MCF 10A (cell line): ENCODE measurements at regions not wholly inside any gene's neighbourhood (a gene's known extent, or its start where the extent isn't known, plus 50 kb on each side); places are given as distances from the start of the nearest gene placed in this dataset.
A peak's percentile ranks its signal among the peaks of the same experiment; 100 is the strongest.

Source experiments
- BruUV-seq: library from RNA; stranded (reverse); fragments of 400-500 nt; replicated peaks from 2 replicates; lab custom pipeline; 2021; lab: Mats Ljungman, UMichigan
- CTCF ChIA-PET: fragments of 300-600 bp; sonication (Branson Sonifier 250); formaldehyde crosslinking; extraction: SDS; loops from one replicate; lab custom pipeline; 2021; ENCODE audit warnings: antibody characterized with exemption, inconsistent platforms; lab: Yijun Ruan, JAX
- POLR2A ChIA-PET: fragments of 300-600, 350-650 bp; sonication (Branson Sonifier 250); formaldehyde crosslinking; extraction: SDS; loops from one replicate; lab custom pipeline; 2020; ENCODE audit warnings: antibody characterized with exemption, inconsistent platforms; lab: Yijun Ruan, JAX
- DNase-seq: peaks from one replicate; pipeline ENCODE4 v3.0.0-alpha.2; 2018; ENCODE audit not compliant: unreplicated experiment
- H3K27ac Mint-ChIP-seq: one replicate; pipeline ENCODE4 v1.8.0; 2022; ENCODE audit warnings: mild to moderate bottlenecking, low read depth, mixed read lengths; ENCODE audit not compliant: unreplicated experiment
- H3K27me3 Mint-ChIP-seq: one replicate; pipeline ENCODE4 v1.8.0; 2022; ENCODE audit warnings: mixed read lengths; ENCODE audit not compliant: insufficient read depth, unreplicated experiment
- H3K36me3 Mint-ChIP-seq: one replicate; pipeline ENCODE4 v1.8.0; 2022; ENCODE audit warnings: mild to moderate bottlenecking, moderate library complexity, mixed read lengths; ENCODE audit not compliant: insufficient read depth, unreplicated experiment
- H3K4me1 Mint-ChIP-seq: one replicate; pipeline ENCODE4 v1.8.0; 2022; ENCODE audit warnings: mixed read lengths; ENCODE audit not compliant: insufficient read depth, unreplicated experiment
- H3K4me3 Mint-ChIP-seq: one replicate; pipeline ENCODE4 v1.8.0; 2022; ENCODE audit warnings: mild to moderate bottlenecking, moderate library complexity, mixed read lengths; ENCODE audit not compliant: unreplicated experiment
- H3K9me3 Mint-ChIP-seq: one replicate; pipeline ENCODE4 v1.8.0; 2022; ENCODE audit warnings: mixed read lengths; ENCODE audit not compliant: unreplicated experiment
- CTCF ChIP-seq: fragments of 200-600 bp; IDR thresholded peaks from one replicate; pipeline ENCODE4 v1.8.0; 2022; ENCODE audit warnings: antibody characterized with exemption, mild to moderate bottlenecking; ENCODE audit not compliant: unreplicated experiment
- intact Hi-C: fragments of 100-400 bp; cut with micrococcal nuclease; formaldehyde crosslinking; loops from 2 replicates; pipeline ENCODE4 v1.14.1; 2022

- no peaks in the 10 kb centered on the region for H3K36me3 Mint-ChIP-seq
- DNase-seq, result no peak
- no peaks in the 10 kb centered on the region for H3K4me1 Mint-ChIP-seq
- TF ChIP-seq CTCF, result no peak
- CTCF ChIA-PET, result no interaction called here
- intact Hi-C loops, result no loop called here
- no peak overlapping the region for H3K27ac Mint-ChIP-seq
- no peaks in the 10 kb centered on the region for H3K9me3 Mint-ChIP-seq
- POLR2A ChIA-PET, result no interaction called here
- H3K4me3 Mint-ChIP-seq, result no peak overlapping the region
- H3K27me3 Mint-ChIP-seq, result no peaks in the 10 kb centered on the region
- BruUV-seq, result no TSS peak
These were observed 232.3 kb upstream of the ITGA4 start for GRCh38 chr2:181224866-181225265.

GRCh38 chr2:181228661-181229060, 228.5 kb upstream of the ITGA4 start:
- H3K27ac Mint-ChIP-seq, result no peak overlapping the region
- H3K9me3 Mint-ChIP-seq, result no peaks in the 10 kb centered on the region
- ChIA-PET CTCF (interaction anchor here (1.1 kb wide), 1 partner anchor 9 kb away, joined by 4 read pairs; no protein-coding TSS in a partner anchor), POLR2A (interaction anchor here (0.9 kb wide), 1 partner anchor 430 kb away, joined by 3 read pairs; no protein-coding TSS in a partner anchor)
- no peaks in the 10 kb centered on the region for H3K4me1 Mint-ChIP-seq
- no peak for TF ChIP-seq CTCF
- no peaks in the 10 kb centered on the region for H3K27me3 Mint-ChIP-seq
- no peak overlapping the region for H3K4me3 Mint-ChIP-seq
- intact Hi-C loops, result no loop called here
- no TSS peak for BruUV-seq
- H3K36me3 Mint-ChIP-seq, result no peaks in the 10 kb centered on the region
- DNase-seq, result no peak

GRCh38 chr2:181231151-181231550, 226.0 kb upstream of the ITGA4 start:
- no peak for TF ChIP-seq CTCF
- Mint-ChIP-seq H3K9me3 (no peaks in the 10 kb centered on the region), H3K4me1 (no peaks in the 10 kb centered on the region), H3K27me3 (no peaks in the 10 kb centered on the region), H3K4me3 (no peak overlapping the region), H3K36me3 (no peaks in the 10 kb centered on the region), H3K27ac (no peak overlapping the region)
- CTCF ChIA-PET, result no interaction called here
- intact Hi-C loops, result no loop called here
- POLR2A ChIA-PET, result no interaction called here
- peak; percentile 6 for DNase-seq
- BruUV-seq, result no TSS peak

GRCh38 chr2:181231886-181232621, 225.1 kb upstream of the ITGA4 start:
- TF ChIP-seq CTCF, result no peak
- Mint-ChIP-seq H3K4me1 (no peaks in the 10 kb centered on the region), H3K27me3 (no peaks in the 10 kb centered on the region), H3K36me3 (no peaks in the 10 kb centered on the region), H3K27ac (no peak overlapping the region), H3K4me3 (no peak overlapping the region), H3K9me3 (peaks cover 2% of the 10 kb centered on the region)
- intact Hi-C loops, result no loop called here
- no peak for DNase-seq
- ChIA-PET CTCF (no interaction called here), POLR2A (no interaction called here)
- BruUV-seq, result no TSS peak
